Activated T-cell treated with anti-CD3 and anti-CD28 coated beads, Interleukin-2, amount 50 U/mL, for 72 hours (primary cell): ENCODE measurements at regions not wholly inside any gene's neighbourhood (a gene's known extent, or its start where the extent isn't known, plus 50 kb on each side); places are given as distances from the start of the nearest gene placed in this dataset.
A peak's percentile ranks its signal among the peaks of the same experiment; 100 is the strongest.

Experiments
- ATAC-seq, 2 donors: fragments of 150-1000 bp; cut with Tn5 transposase; replicated peaks in 1 of 2; 2 replicates each; pipeline ENCODE4 v1.10.0; 2021; ENCODE audit warnings: moderate library complexity in 2 of 2, mild to moderate bottlenecking in 1 of 2
- DNase-seq, 2 donors: peaks; one replicate each; pipeline ENCODE4 v3.0.0; 2021 to 2022; ENCODE audit warnings: mixed read lengths in 1 of 2
- H3K27ac Mint-ChIP-seq: one replicate; pipeline ENCODE4 v1.8.0; 2022; ENCODE audit warnings: mild to moderate bottlenecking, moderate library complexity, mixed read lengths
- H3K27me3 Mint-ChIP-seq: one replicate; pipeline ENCODE4 v1.8.0; 2022; ENCODE audit warnings: low read depth, mixed read lengths
- H3K36me3 Mint-ChIP-seq, 2 donors: one replicate each; pipeline ENCODE4 v1.8.0; 2022; ENCODE audit warnings: mixed read lengths in 2 of 2, mild to moderate bottlenecking in 1 of 2; ENCODE audit not compliant: insufficient read depth in 2 of 2
- H3K4me1 Mint-ChIP-seq: one replicate; pipeline ENCODE4 v1.8.0; 2022; ENCODE audit warnings: low read depth, mixed read lengths
- H3K4me3 Mint-ChIP-seq, 2 donors: one replicate each; pipeline ENCODE4 v1.8.0; 2022; ENCODE audit warnings: mild to moderate bottlenecking in 2 of 2, mixed read lengths in 2 of 2, moderate library complexity in 2 of 2
- H3K9me3 Mint-ChIP-seq, 2 donors: one replicate each; pipeline ENCODE4 v1.8.0; 2022; ENCODE audit warnings: mixed read lengths in 2 of 2

DNA sequence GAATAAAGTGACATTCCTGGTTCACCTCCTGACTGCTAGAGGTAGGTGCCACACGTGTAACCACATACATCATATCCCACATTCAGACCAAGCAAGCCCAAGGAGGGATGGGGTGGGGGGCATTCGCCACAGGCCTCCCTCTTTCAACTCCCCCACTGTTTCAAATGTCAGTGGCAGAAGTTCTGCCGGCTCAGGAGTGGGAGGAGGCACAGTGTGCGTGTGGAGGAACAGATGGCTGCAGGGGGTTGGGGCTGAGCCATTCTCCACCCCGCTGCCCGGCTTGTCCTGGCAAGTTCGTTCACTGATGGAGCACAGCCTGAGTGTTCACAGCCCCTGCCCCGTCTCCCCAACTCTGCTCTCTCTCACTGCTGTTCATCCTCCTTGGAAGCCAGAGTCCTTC, 75.4 kb upstream of the TANC1 start:
- Mint-ChIP-seq H3K27ac (no peak overlapping the region), H3K9me3 (peaks cover 2 to 7% of the 10 kb centered on the region in 2 donors), H3K4me1 (peaks cover 15% of the 10 kb centered on the region), H3K4me3 (no peak overlapping the region), H3K27me3 (peaks cover 23% of the 10 kb centered on the region), H3K36me3 (peaks cover 6 to 8% of the 10 kb centered on the region in 2 donors)
- ATAC-seq (no peak), DNase-seq (no peak)

DNA sequence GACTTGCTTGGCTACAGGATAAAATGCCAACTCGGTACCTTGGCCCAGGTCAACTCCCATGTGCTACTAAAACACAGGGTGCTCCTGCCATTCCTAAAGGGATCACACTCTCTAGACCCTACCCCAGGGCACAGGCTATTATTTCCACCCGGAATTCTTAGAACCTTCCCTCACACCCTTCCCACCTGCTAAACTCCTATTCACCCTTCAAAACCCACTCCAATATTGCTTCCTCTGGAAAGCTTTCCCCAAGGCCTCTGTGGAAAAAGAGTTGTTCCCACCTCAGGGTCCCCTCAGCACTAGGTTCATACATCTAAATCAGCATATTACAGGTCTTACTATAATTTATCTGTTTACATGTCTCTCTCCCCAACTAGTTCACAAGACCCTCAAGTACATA, 75.0 kb upstream of the TANC1 start:
- Mint-ChIP-seq H3K9me3 (peaks cover 2 to 7% of the 10 kb centered on the region in 2 donors), H3K4me3 (no peak overlapping the region), H3K4me1 (peaks cover 14% of the 10 kb centered on the region), H3K27me3 (peaks cover 23% of the 10 kb centered on the region), H3K27ac (no peak overlapping the region), H3K36me3 (peaks cover 6 to 8% of the 10 kb centered on the region in 2 donors)
- no peak for DNase-seq
- ATAC-seq, result no peak

DNA sequence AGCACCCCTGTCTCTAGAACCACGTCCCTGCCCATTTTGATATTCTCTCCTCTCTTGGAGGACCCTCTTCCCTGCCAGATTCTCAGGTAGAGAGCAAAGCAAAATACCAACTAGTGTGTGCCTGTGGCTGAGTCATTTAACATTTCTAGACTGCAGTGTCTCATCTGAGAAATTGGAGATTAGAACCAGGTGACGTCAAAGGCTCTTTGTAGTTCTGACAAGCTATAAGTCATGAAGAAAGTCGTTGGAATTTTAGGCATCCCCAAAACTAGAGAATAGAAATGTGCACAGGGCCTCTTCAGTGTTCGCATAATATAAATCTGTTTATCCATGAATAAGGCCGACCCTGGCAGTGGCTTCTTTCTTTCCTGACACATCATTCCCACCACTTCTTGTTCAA, 74.4 kb upstream of the TANC1 start:
- H3K9me3 Mint-ChIP-seq, result peaks cover 2 to 6% of the 10 kb centered on the region in 2 donors
- H3K27me3 Mint-ChIP-seq, result peaks cover 23% of the 10 kb centered on the region
- H3K4me3 Mint-ChIP-seq, result no peak overlapping the region

DNA sequence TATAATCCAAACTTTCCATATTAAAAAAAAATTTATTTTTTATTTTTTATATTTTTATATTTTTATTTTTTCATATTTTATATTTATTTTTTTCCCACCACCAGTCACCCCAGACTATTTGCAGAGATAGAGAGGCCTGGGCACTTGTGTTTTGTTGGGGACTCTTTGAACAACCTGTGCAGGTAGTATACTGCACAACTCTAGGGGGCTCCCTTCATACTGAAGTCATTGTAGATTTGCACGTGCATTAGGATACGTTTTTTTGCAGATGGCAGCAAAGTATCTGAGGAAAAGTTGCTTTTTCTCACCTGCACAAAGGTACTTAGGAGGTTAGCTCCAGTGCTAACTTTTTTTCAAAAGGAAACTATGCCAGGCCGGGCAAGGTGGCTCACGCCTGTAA, 73.9 kb upstream of the TANC1 start:
- Mint-ChIP-seq H3K9me3 (peaks cover 1 to 2% of the 10 kb centered on the region in 2 donors), H3K36me3 (peaks cover 1 to 3% of the 10 kb centered on the region in 2 donors), H3K4me1 (peaks cover 3% of the 10 kb centered on the region), H3K27me3 (peaks cover 23% of the 10 kb centered on the region), H3K27ac (peak overlapping the region; percentile 52), H3K4me3 (no peak overlapping the region)
- no peak for ATAC-seq
- no peak for DNase-seq

More for the DNA sequence above, 74.4 kb upstream of the TANC1 start:
- ATAC-seq, result no peak
- no peak for DNase-seq
- Mint-ChIP-seq H3K36me3 (peaks cover 6 to 8% of the 10 kb centered on the region in 2 donors), H3K4me1 (peaks cover 8% of the 10 kb centered on the region), H3K27ac (peak overlapping the region; percentile 52)

DNA sequence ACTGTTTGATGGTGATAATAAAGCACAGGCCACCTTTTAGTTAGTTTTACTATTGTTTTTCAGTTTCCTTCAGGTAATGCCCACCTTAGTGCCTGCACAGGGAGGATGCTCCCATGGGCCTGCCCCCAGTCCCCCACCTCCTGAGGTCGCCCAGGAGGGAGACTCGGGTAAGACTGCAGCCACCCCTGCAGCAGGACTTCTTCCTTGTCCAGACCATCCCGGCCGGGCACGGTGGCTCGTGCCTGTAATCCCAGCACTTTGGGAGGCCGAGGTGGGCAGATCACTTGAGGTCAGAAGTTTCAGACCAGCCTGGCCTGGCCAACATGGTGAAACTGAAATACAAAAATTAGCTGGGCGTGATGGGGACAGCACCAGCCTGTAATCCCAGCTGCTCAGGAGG, 68.1 kb upstream of the TANC1 start:
- no peaks in the 10 kb centered on the region for H3K9me3 Mint-ChIP-seq
- H3K4me1 Mint-ChIP-seq, result no peaks in the 10 kb centered on the region
- H3K36me3 Mint-ChIP-seq, result no peaks in the 10 kb centered on the region
- H3K4me3 Mint-ChIP-seq, result no peak overlapping the region
- no peak for ATAC-seq
- H3K27ac Mint-ChIP-seq, result no peak overlapping the region
- DNase-seq, result no peak
- H3K27me3 Mint-ChIP-seq, result no peaks in the 10 kb centered on the region

DNA sequence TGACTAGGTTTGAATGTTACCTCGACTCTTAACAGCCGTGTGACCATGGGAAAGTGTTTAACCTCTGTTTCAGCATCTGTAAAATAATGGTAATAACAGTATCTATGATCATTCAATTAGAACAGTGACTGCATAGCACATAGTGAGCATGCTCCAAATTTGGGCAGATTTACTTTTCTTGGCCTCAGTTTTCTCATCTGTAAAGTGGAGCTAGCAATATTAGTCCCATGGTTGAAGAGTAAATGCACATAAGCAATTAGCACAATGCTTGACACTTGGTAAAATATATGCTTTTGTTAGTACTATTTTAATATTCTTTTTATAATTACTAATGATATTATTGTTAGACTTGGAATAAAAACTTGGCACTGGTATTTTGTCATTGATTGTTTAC, 66.4 kb upstream of the TANC1 start:
- H3K4me3 Mint-ChIP-seq, result no peak overlapping the region
- no peaks in the 10 kb centered on the region for H3K4me1 Mint-ChIP-seq
- no peak for DNase-seq
- no peaks in the 10 kb centered on the region for H3K27me3 Mint-ChIP-seq
- no peak overlapping the region for H3K27ac Mint-ChIP-seq
- H3K36me3 Mint-ChIP-seq, result no peaks in the 10 kb centered on the region
- no peaks in the 10 kb centered on the region for H3K9me3 Mint-ChIP-seq
- ATAC-seq, result no peak

DNA sequence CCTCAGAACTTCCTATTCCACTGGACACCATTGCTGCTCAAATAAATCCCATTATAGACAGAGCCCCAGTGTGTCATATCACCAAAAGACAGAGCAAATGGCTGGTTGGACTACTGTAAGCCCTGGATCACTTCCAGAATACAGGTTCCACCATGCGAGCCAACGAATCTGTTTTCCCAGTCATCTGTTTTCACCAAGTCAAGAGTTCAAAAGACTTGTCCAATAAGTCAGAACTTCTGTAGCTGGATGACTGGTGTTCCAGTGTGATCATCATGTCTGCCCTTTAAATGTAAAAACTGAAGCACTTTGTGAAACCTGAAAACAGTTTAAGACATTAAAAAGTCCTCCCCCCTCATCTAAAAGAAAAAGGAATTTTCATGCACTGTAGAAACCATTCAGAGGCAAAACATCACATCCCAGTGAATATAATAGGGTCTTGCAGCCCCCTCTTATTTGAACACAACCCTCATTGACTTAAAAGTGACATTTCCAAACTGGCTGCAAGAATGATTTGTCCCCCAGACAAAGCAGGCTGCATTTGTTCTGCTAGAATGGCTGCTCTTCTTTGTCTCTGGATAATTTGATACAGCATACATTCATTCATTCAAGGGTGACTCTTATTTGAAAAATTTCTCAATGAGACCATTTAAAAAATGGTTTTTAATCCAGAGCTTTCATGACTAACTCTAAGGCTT, 64.6 kb upstream of the TANC1 start:
- ATAC-seq (no peak), DNase-seq (no peak)
- Mint-ChIP-seq H3K36me3 (no peaks in the 10 kb centered on the region), H3K9me3 (no peaks in the 10 kb centered on the region), H3K27me3 (no peaks in the 10 kb centered on the region), H3K4me1 (no peaks in the 10 kb centered on the region), H3K4me3 (no peak overlapping the region), H3K27ac (no peak overlapping the region)

DNA sequence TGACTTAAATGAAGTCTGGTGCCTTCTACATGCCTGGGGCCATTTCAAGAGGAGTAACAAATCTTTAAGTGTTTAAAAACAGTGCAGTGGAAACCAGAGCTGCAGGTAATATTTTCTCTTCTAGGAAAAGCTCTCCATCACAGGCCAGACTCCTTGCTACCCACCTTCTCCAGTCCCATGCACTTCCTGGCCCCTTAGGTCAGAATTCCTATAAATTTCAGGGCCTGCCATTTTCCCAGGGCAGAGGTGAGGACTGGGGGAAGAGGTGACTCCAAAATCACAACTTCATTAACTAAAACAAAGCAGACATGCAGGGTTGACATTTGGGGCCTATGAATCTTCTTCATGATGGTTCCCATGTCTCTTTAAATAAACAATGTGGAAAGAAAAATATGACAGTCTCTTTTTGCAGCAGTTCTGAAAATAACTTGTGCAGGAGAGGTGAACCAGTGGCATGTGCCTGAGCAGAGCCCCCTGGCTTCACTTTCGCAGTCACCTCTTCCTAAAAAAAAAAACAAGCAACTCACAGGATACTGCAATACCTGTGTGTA, 63.7 kb upstream of the TANC1 start:
- Mint-ChIP-seq H3K36me3 (no peaks in the 10 kb centered on the region), H3K27me3 (no peaks in the 10 kb centered on the region), H3K4me3 (no peak overlapping the region), H3K27ac (no peak overlapping the region), H3K9me3 (no peaks in the 10 kb centered on the region), H3K4me1 (no peaks in the 10 kb centered on the region)
- ATAC-seq, result no peak
- no peak for DNase-seq

DNA sequence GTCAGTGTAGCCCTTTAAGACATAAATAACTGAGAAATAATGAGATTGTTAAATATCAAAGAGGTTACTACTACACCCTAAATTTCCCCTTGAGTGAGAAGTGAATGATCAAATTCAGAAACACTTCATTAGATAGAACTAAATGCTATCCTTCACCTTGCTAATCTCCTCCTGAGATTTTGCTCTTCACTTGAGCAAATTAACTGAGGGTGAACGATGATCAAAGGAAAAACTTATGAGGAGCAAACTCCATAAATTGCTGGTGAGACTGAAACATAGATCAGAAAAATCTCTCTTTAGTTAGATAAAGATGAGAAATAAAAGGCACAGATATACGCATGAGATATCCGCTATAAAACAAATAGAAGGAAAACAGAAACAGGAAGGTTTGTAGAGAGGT, 63.1 kb upstream of the TANC1 start:
- DNase-seq (no peak), ATAC-seq (no peak)
- Mint-ChIP-seq H3K36me3 (no peaks in the 10 kb centered on the region), H3K9me3 (no peaks in the 10 kb centered on the region), H3K27ac (no peak overlapping the region), H3K27me3 (no peaks in the 10 kb centered on the region), H3K4me3 (no peak overlapping the region), H3K4me1 (no peaks in the 10 kb centered on the region)

DNA sequence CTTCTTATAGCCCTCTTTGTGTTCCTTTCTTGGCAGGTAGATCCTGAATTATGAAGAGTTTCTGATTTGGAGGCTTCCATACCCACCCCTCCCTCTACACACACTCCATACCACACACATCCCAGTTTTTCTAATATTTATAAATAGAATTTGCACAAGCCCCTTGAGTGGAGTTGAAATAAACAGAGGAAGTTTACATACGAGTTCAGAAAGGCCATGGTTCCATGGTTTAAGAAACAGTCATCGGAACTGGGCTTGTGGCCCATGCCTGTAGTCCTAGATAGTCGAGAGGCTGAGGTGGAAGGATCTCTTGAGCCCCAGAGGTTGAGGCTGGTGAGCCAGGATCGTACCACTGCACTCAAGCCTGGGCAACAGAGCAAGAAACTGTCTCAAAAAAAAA, 62.7 kb upstream of the TANC1 start:
- H3K4me3 Mint-ChIP-seq, result no peak overlapping the region
- ATAC-seq (no peak), DNase-seq (no peak)
- no peaks in the 10 kb centered on the region for H3K36me3 Mint-ChIP-seq
- H3K27ac Mint-ChIP-seq, result no peak overlapping the region
- no peaks in the 10 kb centered on the region for H3K9me3 Mint-ChIP-seq
- H3K27me3 Mint-ChIP-seq, result no peaks in the 10 kb centered on the region
- H3K4me1 Mint-ChIP-seq, result no peaks in the 10 kb centered on the region

DNA sequence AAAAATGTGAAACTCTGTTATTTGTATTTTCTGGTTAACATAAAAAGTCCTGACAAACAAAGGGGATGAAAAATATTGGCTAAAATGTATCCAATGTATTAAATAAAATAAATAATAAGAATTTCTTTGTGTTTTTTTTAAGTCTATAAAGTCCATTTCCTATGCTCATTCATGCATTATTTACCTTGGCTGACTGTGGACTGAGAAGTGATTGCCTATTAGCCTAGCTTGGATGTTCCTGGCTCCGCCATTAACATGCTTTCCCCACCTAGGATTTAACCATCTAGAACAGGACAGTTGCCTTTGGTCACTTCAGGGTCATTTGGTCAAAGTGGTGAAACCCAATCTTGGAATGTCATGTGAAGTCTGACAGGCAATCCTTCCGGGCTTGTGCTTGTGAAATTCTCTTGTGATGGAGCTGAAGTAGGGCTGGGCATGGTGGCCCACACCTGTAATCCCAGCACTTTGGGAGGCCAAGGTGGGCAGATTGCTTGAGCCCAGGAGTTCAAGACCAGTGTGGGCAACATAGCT, 60.4 kb upstream of the TANC1 start:
- ATAC-seq (no peak), DNase-seq (no peak)
- Mint-ChIP-seq H3K27ac (no peak overlapping the region), H3K4me1 (no peaks in the 10 kb centered on the region), H3K9me3 (no peaks in the 10 kb centered on the region), H3K36me3 (no peaks in the 10 kb centered on the region), H3K27me3 (no peaks in the 10 kb centered on the region), H3K4me3 (no peak overlapping the region)

DNA sequence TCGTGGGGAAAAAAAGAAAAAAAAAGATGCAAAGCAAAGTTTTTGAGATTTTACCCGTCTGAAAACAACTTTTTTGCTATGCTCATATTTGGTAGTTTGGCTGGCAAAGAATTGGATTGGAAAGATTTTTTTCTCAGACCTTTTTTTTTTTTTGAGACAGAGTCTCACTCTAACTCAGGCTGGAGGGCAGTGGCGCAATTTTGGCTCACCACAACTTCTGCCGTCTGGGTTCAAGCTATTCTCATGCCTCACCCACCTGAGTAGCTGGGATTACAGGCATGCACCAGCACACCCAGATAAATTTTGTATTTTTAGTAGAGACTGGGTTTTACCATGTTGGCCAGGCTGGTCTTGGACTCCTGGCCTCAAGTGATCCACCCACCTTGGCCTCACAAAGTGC, 56.3 kb upstream of the TANC1 start:
- Mint-ChIP-seq H3K27me3 (no peaks in the 10 kb centered on the region), H3K27ac (no peak overlapping the region), H3K4me1 (no peaks in the 10 kb centered on the region), H3K36me3 (no peaks in the 10 kb centered on the region), H3K9me3 (no peaks in the 10 kb centered on the region), H3K4me3 (no peak overlapping the region)
- ATAC-seq (no peak), DNase-seq (no peak)

DNA sequence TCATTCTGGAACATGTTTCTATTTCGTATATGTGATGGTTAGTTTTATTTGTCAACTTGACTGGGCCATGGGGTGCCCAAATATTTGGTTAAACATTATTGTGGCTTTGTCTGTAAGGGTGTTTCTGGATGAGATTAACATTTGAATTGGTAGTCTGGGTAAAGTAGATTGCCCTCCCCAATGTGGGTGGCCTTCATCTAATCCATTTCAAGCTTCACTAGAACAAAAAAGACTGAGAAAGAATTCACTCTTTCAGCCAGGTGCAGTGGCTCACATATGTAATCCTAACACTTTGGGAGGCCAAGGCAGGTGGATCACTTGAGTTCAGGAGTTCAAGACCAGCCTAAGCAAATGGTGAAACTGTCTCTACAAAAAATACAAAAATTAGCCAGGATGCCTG, 55.7 kb upstream of the TANC1 start:
- H3K9me3 Mint-ChIP-seq, result no peaks in the 10 kb centered on the region
- no peaks in the 10 kb centered on the region for H3K36me3 Mint-ChIP-seq
- no peak for DNase-seq
- no peaks in the 10 kb centered on the region for H3K27me3 Mint-ChIP-seq
- no peak overlapping the region for H3K4me3 Mint-ChIP-seq
- no peak overlapping the region for H3K27ac Mint-ChIP-seq
- ATAC-seq, result no peak
- no peaks in the 10 kb centered on the region for H3K4me1 Mint-ChIP-seq

DNA sequence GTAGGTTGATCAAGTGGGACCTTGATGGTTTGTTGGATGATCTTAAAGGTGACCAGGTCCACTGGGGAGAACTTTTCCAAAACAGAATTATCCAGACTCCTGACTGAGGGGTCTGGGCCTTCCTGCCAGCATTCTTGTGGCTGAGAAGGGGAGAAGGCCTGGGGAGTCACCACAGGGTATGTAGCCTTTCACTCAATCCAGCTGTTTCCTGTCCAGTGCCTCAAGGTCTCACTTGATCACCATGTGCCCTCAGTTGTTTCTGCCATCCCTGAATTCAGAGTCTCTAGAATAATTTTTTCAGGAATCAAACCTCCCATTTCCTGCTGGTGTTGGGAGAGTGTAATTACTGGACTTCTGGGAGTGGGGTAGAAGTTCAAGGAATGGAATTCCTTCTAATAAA, 54.4 kb upstream of the TANC1 start:
- no peak for DNase-seq
- H3K36me3 Mint-ChIP-seq, result no peaks in the 10 kb centered on the region
- no peaks in the 10 kb centered on the region for H3K9me3 Mint-ChIP-seq
- H3K27ac Mint-ChIP-seq, result no peak overlapping the region
- ATAC-seq, result no peak
- no peaks in the 10 kb centered on the region for H3K27me3 Mint-ChIP-seq
- H3K4me3 Mint-ChIP-seq, result no peak overlapping the region
- H3K4me1 Mint-ChIP-seq, result no peaks in the 10 kb centered on the region
